Kidney capillary endothelial cell (primary cell): ENCODE measurements at regions not wholly inside any gene's neighbourhood (a gene's known extent, or its start where the extent isn't known, plus 50 kb on each side); places are given as distances from the start of the nearest gene placed in this dataset.
"Not testable (repeated sequence)": the region's sequence is repeated elsewhere in the genome, so short reads cannot be mapped to it uniquely, and the experiment has no call there.

ENCODE experiments used
- DNase-seq: peaks from one replicate; pipeline ENCODE4 v3.0.0-alpha.2; 2018; ENCODE audit warnings: low spot score

- not testable (repeated sequence) for DNase-seq
Observed at GRCh38 chr6:57860481-57861315, 543.3 kb downstream of the PRIM2 start.

GRCh38 chr6:57870083-57870482, 552.7 kb downstream of the PRIM2 start:
- DNase-seq: not testable (repeated sequence)

- DNase-seq: not testable (repeated sequence)
Observed at GRCh38 chr6:57873424-57873823, 556.0 kb downstream of the PRIM2 start.

- DNase-seq: not testable (repeated sequence)
Observed at GRCh38 chr6:57876659-57877058, 559.2 kb downstream of the PRIM2 start.

GRCh38 chr6:57877729-57878128, 560.3 kb downstream of the PRIM2 start:
- not testable (repeated sequence) for DNase-seq

GRCh38 chr6:57878792-57879191, 561.4 kb downstream of the PRIM2 start:
- not testable (repeated sequence) for DNase-seq

GRCh38 chr6:57898850-57899249, 581.4 kb downstream of the PRIM2 start:
- DNase-seq: not testable (repeated sequence)

- not testable (repeated sequence) for DNase-seq
Observed at GRCh38 chr6:57900687-57901399, 583.4 kb downstream of the PRIM2 start.

- DNase-seq: not testable (repeated sequence)
Observed at GRCh38 chr6:57901445-57901844, 584.0 kb downstream of the PRIM2 start.

GRCh38 chr6:57904356-57904755, 586.9 kb downstream of the PRIM2 start:
- not testable (repeated sequence) for DNase-seq

GRCh38 chr6:57915300-57915699, 597.9 kb downstream of the PRIM2 start:
- DNase-seq: not testable (repeated sequence)

- not testable (repeated sequence) for DNase-seq
Observed at GRCh38 chr6:57942966-57943365, 625.5 kb downstream of the PRIM2 start.

- DNase-seq: not testable (repeated sequence)
Observed at GRCh38 chr6:57946084-57946768, 628.8 kb downstream of the PRIM2 start.

- not testable (repeated sequence) for DNase-seq
Observed at GRCh38 chr6:57946769-57947091, 629.3 kb downstream of the PRIM2 start.

- DNase-seq: not testable (repeated sequence)
Observed at GRCh38 chr6:57948481-57948880, 631.1 kb downstream of the PRIM2 start.

- DNase-seq: not testable (repeated sequence)
Observed at GRCh38 chr6:57950430-57950829, 633.0 kb downstream of the PRIM2 start.

- not testable (repeated sequence) for DNase-seq
Observed at GRCh38 chr6:57966757-57967156, 649.3 kb downstream of the PRIM2 start.

GRCh38 chr6:57971956-57972355, 654.5 kb downstream of the PRIM2 start:
- DNase-seq: not testable (repeated sequence)

GRCh38 chr6:57974653-57975052, 657.2 kb downstream of the PRIM2 start:
- no peak for DNase-seq

GRCh38 chr6:57975127-57975526, 657.7 kb downstream of the PRIM2 start:
- not testable (repeated sequence) for DNase-seq

- DNase-seq: not testable (repeated sequence)
Observed at GRCh38 chr6:57976371-57976770, 658.9 kb downstream of the PRIM2 start.

GRCh38 chr6:57983603-57984002, 666.2 kb downstream of the PRIM2 start:
- not testable (repeated sequence) for DNase-seq
